HL-60 (cell line): ENCODE measurements at regions not wholly inside any gene's neighbourhood (a gene's known extent, or its start where the extent isn't known, plus 50 kb on each side); places are given as distances from the start of the nearest gene placed in this dataset.

Source experiments
- DNase-seq, 2 experiments: peaks; one replicate each; pipeline ENCODE4 v3.0.0-alpha.2; 2010 to 2020; ENCODE audit warnings: low read depth in 1 of 2, low spot score in 1 of 2
- H3K27ac ChIP-seq: fragments of 250-450 bp; sonication (Bioruptor Pico); replicated peaks from 2 replicates; pipeline ENCODE4 v1.5.1; 2020; ENCODE audit warnings: mild to moderate bottlenecking, moderate library complexity
- H3K27me3 ChIP-seq: fragments of 250-450 bp; sonication (Bioruptor Pico); 2 replicates; pipeline ENCODE4 v1.5.1; 2021; ENCODE audit warnings: mild to moderate bottlenecking, moderate library complexity; ENCODE audit not compliant: insufficient read depth, poor library complexity, severe bottlenecking
- H3K4me3 ChIP-seq: replicated peaks from 2 replicates; pipeline ENCODE4 v1.5.1; 2011; ENCODE audit warnings: mild to moderate bottlenecking, control low read depth, low read length; ENCODE audit not compliant: insufficient read depth
- CTCF ChIP-seq: IDR thresholded peaks from one replicate; pipeline ENCODE4 v1.5.1; 2011; ENCODE audit warnings: low read length, control low read depth, inconsistent platforms; ENCODE audit not compliant: insufficient read depth
- GABPA ChIP-seq: IDR thresholded peaks from 2 replicates; pipeline ENCODE4 v1.6.1; 2012; ENCODE audit warnings: low read depth
- POLR2AphosphoS5 ChIP-seq: IDR thresholded peaks from 2 replicates; pipeline ENCODE4 v1.6.1; 2012; ENCODE audit warnings: low read depth
- REST ChIP-seq: IDR thresholded peaks from 2 replicates; pipeline ENCODE4 v1.6.1; 2012; ENCODE audit warnings: low read depth; ENCODE audit not compliant: insufficient replicate concordance
- SPI1 ChIP-seq: IDR thresholded peaks from 2 replicates; pipeline ENCODE4 v1.6.1; 2012; ENCODE audit warnings: low read depth, mild to moderate bottlenecking, borderline replicate concordance

GRCh38 chr3:10683106-10683505, 132.9 kb upstream of the SLC6A11 start:
- no peak overlapping the region for H3K4me3 ChIP-seq
- TF ChIP-seq CTCF, result no peak
- H3K27me3 ChIP-seq, result no peaks in the 10 kb centered on the region
- no peak for DNase-seq
- H3K27ac ChIP-seq, result no peak overlapping the region

GRCh38 chr3:10688126-10688525, 127.9 kb upstream of the SLC6A11 start:
- TF ChIP-seq REST (no peak), POLR2AphosphoS5 (no peak), SPI1 (no peak), GABPA (no peak), CTCF (no peak)
- DNase-seq, result no peak
- no peak overlapping the region for H3K4me3 ChIP-seq
- no peak overlapping the region for H3K27ac ChIP-seq
- no peaks in the 10 kb centered on the region for H3K27me3 ChIP-seq

- DNase-seq, result no peak
- no peak overlapping the region for H3K4me3 ChIP-seq
- TF ChIP-seq POLR2AphosphoS5 (no peak), GABPA (no peak), REST (no peak), CTCF (no peak), SPI1 (no peak)
- no peak overlapping the region for H3K27ac ChIP-seq
- no peaks in the 10 kb centered on the region for H3K27me3 ChIP-seq
Observed at GRCh38 chr3:10688548-10689172, 127.4 kb upstream of the SLC6A11 start.

- TF ChIP-seq SPI1 (no peak), GABPA (no peak)
- Histone ChIP-seq H3K27ac (no peak overlapping the region), H3K27me3 (no peaks in the 10 kb centered on the region), H3K4me3 (no peak overlapping the region)
- DNase-seq, result no peak
Observed at GRCh38 chr3:10692039-10692622, 123.9 kb upstream of the SLC6A11 start.
